Mammary epithelial cell (primary cell): ENCODE measurements at regions not wholly inside any gene's neighbourhood (a gene's known extent, or its start where the extent isn't known, plus 50 kb on each side); places are given as distances from the start of the nearest gene placed in this dataset.

ENCODE experiments used
- EZH2 ChIP-seq: IDR thresholded peaks from 2 replicates; pipeline ENCODE4 v1.6.1; 2012; ENCODE audit warnings: low read length, inconsistent platforms, borderline replicate concordance
- TF ChIP-seq, protein P1 (sequence below), 2 donors: IDR thresholded peaks in 1 of 2; conservative IDR thresholded peaks in 1 of 2; 2 replicates each; pipeline ENCODE4 v1.5.1; 2011 to 2012; ENCODE audit warnings: inconsistent platforms in 2 of 2, low read length in 2 of 2, mild to moderate bottlenecking in 2 of 2, control low read depth in 1 of 2, low read depth in 1 of 2; ENCODE audit not compliant: insufficient read depth in 1 of 2; ENCODE audit errors: extremely low read depth in 1 of 2

GRCh38 chr10:1896153-1896552 is 158.8 kb upstream of the ADARB2 start:
- TF ChIP-seq, protein P1, sequence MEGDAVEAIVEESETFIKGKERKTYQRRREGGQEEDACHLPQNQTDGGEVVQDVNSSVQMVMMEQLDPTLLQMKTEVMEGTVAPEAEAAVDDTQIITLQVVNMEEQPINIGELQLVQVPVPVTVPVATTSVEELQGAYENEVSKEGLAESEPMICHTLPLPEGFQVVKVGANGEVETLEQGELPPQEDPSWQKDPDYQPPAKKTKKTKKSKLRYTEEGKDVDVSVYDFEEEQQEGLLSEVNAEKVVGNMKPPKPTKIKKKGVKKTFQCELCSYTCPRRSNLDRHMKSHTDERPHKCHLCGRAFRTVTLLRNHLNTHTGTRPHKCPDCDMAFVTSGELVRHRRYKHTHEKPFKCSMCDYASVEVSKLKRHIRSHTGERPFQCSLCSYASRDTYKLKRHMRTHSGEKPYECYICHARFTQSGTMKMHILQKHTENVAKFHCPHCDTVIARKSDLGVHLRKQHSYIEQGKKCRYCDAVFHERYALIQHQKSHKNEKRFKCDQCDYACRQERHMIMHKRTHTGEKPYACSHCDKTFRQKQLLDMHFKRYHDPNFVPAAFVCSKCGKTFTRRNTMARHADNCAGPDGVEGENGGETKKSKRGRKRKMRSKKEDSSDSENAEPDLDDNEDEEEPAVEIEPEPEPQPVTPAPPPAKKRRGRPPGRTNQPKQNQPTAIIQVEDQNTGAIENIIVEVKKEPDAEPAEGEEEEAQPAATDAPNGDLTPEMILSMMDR (conservative IDR thresholded peaks at IDR 0.05 in 1 of 2, IDR thresholded peaks at IDR 0.05 in 1 of 2; ENCODE audit: extremely low read depth in 1 of 2, insufficient read depth in 1 of 2, low read depth in 1 of 2, low read length in 2 of 2), result no peak
- no peak for TF ChIP-seq EZH2
